ENCODE measurements at regions not wholly inside any gene's neighbourhood (a gene's known extent, or its start where the extent isn't known, plus 50 kb on each side); places are given as distances from the start of the nearest gene placed in this dataset.
A peak's percentile ranks its signal among the peaks of the same experiment; 100 is the strongest.

DNA sequence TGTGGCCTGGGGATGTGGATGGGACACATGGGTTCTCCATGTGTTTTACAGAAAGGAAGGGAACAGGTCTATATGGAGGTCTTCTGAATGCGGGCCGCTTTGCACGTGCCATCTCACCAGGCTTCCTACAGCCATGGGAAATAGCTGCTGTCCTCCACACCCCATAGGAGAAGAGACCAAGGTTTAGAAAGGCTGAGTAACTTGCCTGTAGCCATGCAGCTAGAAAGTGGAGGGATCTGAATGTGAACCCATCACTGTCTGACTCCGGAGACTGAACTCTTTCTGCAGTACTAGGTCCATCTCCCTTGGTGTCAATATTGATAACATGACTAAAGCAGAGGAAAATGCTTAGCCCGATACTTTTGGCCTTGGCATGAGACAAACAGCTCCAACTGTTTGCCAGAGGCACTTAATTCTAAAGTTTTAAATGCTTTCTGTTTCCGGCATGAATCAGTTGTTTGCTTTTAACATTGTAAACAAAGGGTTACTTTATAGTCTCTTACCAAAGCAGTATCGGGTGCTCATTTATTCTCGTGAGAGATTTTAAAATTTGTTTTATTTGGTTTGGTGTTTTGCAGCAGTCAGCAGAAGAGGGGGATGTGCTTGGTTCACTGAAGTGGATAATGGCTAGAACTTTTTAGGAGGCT lies 64.8 kb upstream of the LOXL4 start:
- peaks cover 0 to 12% (median 6%) of the 10 kb centered on the region in 5 donors for H3K27me3 Mint-ChIP-seq
- no peak overlapping the region for H3K4me3 Mint-ChIP-seq
- H3K27ac Mint-ChIP-seq: no peak overlapping the region

DNA sequence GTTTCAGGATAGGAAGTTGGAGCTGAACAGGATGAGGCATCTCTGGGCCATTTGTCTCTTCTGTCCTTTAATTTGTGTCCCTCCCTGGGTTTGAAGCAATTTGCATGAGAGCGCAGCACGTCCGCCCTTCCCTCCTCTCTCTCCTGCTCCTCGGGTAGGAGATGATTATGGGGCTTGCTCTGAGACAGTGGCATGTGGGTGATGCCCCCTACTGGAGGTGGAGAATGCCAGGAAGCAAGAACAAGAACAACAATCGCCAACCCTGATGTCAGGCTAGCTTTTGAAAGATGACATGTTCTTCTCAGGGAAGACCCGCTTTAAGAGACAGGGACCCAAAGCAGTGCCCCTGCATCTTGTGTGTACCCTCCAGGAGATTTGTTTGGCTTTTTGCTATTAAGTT lies 63.9 kb upstream of the LOXL4 start:
- Mint-ChIP-seq H3K9me3 (peaks cover 0 to 2% (median 0%) of the 10 kb centered on the region in 9 donors), H3K27ac (no peak overlapping the region)
- no peak for ATAC-seq

More for the DNA sequence above, 64.8 kb upstream of the LOXL4 start:
- Mint-ChIP-seq H3K9me3 (peaks cover 0 to 2% (median 0%) of the 10 kb centered on the region in 9 donors), H3K4me1 (no peaks in the 10 kb centered on the region), H3K36me3 (no peaks in the 10 kb centered on the region)
- ATAC-seq: no peak
- POLR2A ChIA-PET: no interaction called here
- DNase-seq: no peak

DNA sequence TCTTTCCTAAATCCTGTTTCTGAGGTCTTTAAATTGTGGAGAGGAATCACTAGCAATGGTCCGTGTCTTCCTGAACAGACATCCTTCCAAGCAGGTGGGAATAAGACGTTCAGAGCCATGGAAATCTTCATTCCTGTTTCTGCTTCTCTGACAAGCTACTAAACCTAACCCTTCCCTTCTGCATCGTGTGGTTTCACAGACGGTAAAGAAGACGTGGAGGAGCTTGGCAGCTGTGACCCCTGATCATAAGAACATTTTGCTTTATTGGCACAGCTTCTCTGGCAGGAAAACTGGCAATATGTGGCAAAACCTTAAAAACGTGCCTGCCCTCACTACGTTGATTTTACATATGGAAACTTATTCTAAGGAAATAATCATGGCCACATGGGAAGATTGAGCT lies 63.0 kb upstream of the LOXL4 start:
- Mint-ChIP-seq H3K4me3 (no peak overlapping the region), H3K4me1 (no peaks in the 10 kb centered on the region), H3K36me3 (no peaks in the 10 kb centered on the region), H3K27me3 (peaks cover 2 to 24% (median 6%) of the 10 kb centered on the region in 5 donors), H3K27ac (no peak overlapping the region), H3K9me3 (peaks cover 0 to 2% (median 0%) of the 10 kb centered on the region in 9 donors)
- ATAC-seq (no peak), DNase-seq (no peak)
- POLR2A ChIA-PET: no interaction called here

More for the DNA sequence above, 63.9 kb upstream of the LOXL4 start:
- peaks cover 0 to 17% (median 5%) of the 10 kb centered on the region in 5 donors for H3K27me3 Mint-ChIP-seq
- POLR2A ChIA-PET: no interaction called here
- no peak overlapping the region for H3K4me3 Mint-ChIP-seq
- H3K4me1 Mint-ChIP-seq: no peaks in the 10 kb centered on the region
- H3K36me3 Mint-ChIP-seq: no peaks in the 10 kb centered on the region
- DNase-seq: no peak

DNA sequence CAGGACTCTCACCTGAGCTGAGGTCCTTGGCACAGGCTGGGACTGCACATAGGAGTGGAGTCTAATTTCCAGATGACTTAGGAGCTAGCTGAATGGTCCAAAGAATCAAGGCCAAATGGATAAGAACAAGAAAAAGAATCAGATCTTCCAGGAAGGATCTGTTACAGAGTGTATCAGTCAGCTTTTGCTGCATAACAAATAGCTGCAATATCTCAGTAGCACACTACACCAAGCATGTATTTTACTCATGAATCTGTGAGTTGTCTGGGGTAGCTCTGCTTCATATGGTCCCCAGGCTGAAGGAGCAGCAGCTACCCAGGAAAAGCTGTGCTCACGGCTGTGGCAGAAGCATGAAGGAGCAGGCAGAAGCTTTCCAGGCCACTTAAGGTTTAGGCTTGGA lies 60.6 kb upstream of the LOXL4 start:
- Mint-ChIP-seq H3K9me3 (peaks cover 0 to 2% (median 0%) of the 10 kb centered on the region in 9 donors), H3K27me3 (peaks cover 2 to 16% (median 3%) of the 10 kb centered on the region in 5 donors), H3K4me3 (no peak overlapping the region), H3K27ac (peak overlapping the region in 1 of 10 donors; percentile 11), H3K36me3 (no peaks in the 10 kb centered on the region), H3K4me1 (no peaks in the 10 kb centered on the region)
- POLR2A ChIA-PET: no interaction called here
- ATAC-seq (no peak), DNase-seq (no peak)

DNA sequence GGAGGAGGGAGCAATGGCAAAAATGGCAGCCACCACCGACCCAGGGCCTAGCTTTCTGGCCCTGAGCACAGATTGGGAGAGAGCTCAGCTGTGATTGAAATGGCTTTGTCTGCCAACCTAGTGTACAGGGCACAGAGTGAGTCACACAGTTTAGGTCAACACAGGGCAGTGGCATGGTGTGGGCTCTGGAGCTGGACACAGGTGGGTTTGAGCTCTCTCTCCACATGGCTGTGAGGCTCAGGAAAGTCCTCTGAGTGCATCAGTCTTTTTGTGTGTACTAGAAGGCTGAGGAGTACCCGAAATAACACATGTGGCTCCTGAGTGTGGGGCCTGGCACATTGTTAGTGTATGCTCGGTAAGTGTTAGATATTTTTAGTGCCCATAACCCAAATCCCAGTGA lies 60.2 kb upstream of the LOXL4 start:
- Mint-ChIP-seq H3K9me3 (peaks cover 0 to 2% (median 0%) of the 10 kb centered on the region in 9 donors), H3K36me3 (no peaks in the 10 kb centered on the region), H3K4me3 (no peak overlapping the region), H3K4me1 (no peaks in the 10 kb centered on the region), H3K27ac (no peak overlapping the region), H3K27me3 (peaks cover 2 to 12% (median 3%) of the 10 kb centered on the region in 5 donors)
- POLR2A ChIA-PET: no interaction called here
- no peak for ATAC-seq
- DNase-seq: no peak

DNA sequence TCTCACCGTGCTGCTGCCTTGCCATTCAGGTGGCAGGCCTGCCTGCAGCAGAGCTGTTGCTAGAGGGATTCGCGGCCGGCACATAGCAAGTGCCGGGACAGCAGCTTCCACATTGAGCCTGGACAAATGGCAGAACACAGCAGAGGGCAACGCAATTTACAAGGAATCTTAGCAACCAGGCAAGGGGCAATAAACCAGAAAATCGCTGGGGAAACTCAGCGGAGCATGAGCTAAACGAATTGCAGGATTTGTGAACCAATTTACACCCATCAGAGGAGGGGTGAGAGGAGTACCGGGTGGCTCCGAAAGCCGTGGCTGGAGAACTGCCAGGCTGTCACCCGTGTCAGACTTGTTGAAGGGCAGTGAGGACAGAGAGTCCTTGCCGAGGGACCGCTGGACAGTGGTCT lies 58.6 kb upstream of the LOXL4 start:
- ATAC-seq (no peak), DNase-seq (no peak)
- Mint-ChIP-seq H3K36me3 (no peaks in the 10 kb centered on the region), H3K27ac (peak overlapping the region in 1 of 10 donors; percentile 55), H3K4me1 (peaks cover 0 to under 1% (median 0%) of the 10 kb centered on the region in 4 donors), H3K4me3 (no peak overlapping the region), H3K27me3 (peaks cover 2 to 12% (median 3%) of the 10 kb centered on the region in 5 donors), H3K9me3 (peaks cover 0 to 2% (median 0%) of the 10 kb centered on the region in 9 donors)
- POLR2A ChIA-PET: no interaction called here

DNA sequence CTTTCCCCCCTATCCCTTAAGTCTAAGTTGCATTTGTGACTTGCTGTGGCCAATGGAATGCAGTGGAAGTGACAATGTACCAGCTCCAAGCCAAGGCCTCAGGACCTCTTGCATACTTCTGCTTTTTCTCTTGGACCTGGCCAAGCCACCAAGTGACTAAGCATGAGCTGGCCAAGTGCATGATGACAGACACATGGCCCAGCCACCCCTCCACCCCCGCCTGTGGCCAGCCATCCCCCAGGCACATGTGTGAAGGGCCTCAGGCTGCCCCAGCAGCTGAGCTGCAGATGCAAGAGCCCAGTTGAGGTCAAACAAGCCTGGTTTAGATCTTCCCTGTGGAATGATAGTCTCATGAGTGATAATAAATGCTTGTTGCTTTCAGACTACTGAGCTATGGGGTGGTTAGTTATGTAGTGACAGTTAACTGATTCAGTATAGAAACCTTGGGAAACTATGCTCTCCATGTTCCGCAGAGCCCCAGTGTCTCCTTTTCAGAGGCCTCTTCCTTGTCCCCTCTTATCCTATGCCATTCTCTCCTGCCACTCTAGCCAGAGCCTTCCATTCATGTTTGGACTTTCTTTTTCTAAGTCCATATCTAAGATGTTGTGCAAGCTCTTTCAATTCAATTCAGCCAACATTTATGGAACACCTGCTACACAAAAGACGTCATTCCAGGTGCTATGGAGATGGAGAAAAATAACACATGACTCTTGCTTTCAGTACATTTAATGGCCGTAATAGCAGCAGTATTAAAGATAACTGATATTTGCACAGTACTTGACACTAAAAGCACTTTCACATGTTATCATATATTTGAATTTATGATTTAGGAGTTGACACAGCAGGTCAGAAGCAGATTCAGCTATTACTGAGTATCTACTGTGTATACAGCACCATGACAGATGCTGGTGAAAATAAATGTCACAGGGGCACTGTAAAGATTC lies 55.5 kb upstream of the LOXL4 start:
- no peak overlapping the region for H3K27ac Mint-ChIP-seq
- no peak for DNase-seq
- H3K27me3 Mint-ChIP-seq: peaks cover 2 to 12% (median 3%) of the 10 kb centered on the region in 5 donors
- H3K9me3 Mint-ChIP-seq: peaks cover 0 to under 1% (median 0%) of the 10 kb centered on the region in 9 donors
- H3K4me3 Mint-ChIP-seq: no peak overlapping the region
- POLR2A ChIA-PET: no interaction called here
- no peak for ATAC-seq
- peaks cover 0 to 5% (median 0%) of the 10 kb centered on the region in 4 donors for H3K4me1 Mint-ChIP-seq
- H3K36me3 Mint-ChIP-seq: no peaks in the 10 kb centered on the region

DNA sequence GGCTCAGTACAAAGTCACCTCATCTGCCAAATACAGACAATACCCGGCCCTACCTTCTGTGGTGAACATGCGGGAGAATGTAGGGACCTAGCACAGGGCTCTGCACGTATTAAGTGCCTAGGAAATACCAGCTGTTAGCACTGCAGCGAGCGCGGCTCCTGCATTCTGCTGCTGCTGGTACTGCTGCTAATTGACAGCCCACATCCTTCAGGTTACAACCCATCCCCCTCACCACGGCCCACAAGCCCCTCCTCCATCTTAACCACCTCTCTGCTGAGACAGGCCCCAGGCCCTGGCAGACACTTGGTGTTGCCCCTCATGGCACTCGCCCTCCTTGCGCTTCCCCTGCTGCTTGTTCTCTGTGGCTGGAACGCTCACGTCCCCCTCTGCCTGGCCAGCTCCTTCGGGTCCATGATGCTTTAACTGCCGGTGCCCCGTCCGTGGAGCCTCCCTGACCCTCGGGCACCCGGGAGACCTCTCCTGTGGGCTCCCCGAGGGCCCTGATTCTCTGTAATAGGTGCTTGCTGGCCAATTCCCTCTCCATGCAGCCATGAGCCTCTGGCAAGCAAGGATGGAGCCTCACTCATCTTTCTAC lies 53.3 kb upstream of the LOXL4 start:
- Mint-ChIP-seq H3K4me1 (peaks cover 0 to 7% (median 2%) of the 10 kb centered on the region in 4 donors), H3K9me3 (no peaks in the 10 kb centered on the region), H3K27me3 (peaks cover 0 to 8% (median 2%) of the 10 kb centered on the region in 5 donors), H3K27ac (no peak overlapping the region), H3K4me3 (no peak overlapping the region), H3K36me3 (no peaks in the 10 kb centered on the region)
- no peak for ATAC-seq
- no peak for DNase-seq
- POLR2A ChIA-PET: no interaction called here

DNA sequence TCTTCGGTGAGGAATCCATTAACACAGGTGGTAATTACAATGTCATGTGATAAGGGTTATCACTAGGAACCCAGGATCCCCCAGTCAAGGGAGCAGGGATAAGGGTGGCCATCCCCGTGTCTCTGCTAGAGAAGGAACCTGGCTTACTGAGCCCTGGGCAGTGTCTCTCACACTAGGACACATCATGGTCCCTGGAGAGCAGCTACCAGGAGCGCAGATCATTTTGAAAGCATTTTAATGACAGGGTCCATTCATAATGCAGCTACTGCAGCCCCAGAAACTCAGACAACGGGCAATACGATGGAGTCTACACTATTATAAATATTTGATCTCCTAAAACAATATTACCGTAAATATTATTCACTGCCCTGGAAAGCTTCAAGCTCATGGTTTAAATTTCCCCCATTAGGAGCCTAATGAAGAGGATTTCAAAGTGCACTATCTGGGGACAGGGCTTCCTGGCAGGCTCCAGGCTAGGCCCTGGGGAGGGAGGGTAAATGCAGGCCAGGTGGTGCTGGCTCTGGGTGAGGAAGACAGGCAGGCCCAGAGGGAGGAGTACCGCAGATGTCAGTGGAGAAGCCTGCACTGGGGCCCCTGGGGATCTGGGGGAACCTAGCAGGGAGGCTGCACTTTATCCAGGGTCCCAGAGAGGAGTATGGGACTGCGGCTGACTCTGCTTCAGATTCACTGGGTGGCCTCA lies 52.6 kb upstream of the LOXL4 start:
- H3K4me3 Mint-ChIP-seq: no peak overlapping the region
- no peaks in the 10 kb centered on the region for H3K36me3 Mint-ChIP-seq
- ATAC-seq (no peak), DNase-seq (no peak)
- no peaks in the 10 kb centered on the region for H3K9me3 Mint-ChIP-seq
- peaks cover 0 to 12% (median 7%) of the 10 kb centered on the region in 5 donors for H3K27me3 Mint-ChIP-seq
- H3K27ac Mint-ChIP-seq: no peak overlapping the region
- H3K4me1 Mint-ChIP-seq: peaks cover 0 to 7% (median 2%) of the 10 kb centered on the region in 4 donors
- POLR2A ChIA-PET: no interaction called here

DNA sequence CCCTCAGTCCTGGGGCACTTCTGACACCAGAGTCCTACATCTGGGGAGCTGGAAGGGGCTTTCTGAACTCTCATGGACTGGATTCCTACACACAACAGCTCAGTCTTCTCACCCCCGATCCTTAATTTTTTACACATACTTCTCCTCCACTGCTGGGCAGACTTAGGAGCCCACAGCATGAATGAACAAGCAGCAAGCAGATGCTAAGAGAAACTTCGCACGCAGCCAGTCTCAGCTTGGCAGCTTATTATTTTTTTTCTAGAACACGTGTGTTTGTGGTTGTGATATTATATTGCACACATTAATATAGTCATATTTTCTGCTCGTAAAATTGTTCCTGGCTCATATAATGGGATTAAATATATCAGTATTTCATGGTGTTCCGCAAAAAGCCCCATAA lies 50.9 kb upstream of the LOXL4 start:
- POLR2A ChIA-PET: no interaction called here
- H3K9me3 Mint-ChIP-seq: no peaks in the 10 kb centered on the region
- ATAC-seq (no peak), DNase-seq (no peak)
- H3K36me3 Mint-ChIP-seq: no peaks in the 10 kb centered on the region
- H3K4me3 Mint-ChIP-seq: no peak overlapping the region
- H3K27me3 Mint-ChIP-seq: peaks cover 0 to 23% (median 8%) of the 10 kb centered on the region in 5 donors
- H3K27ac Mint-ChIP-seq: no peak overlapping the region
- H3K4me1 Mint-ChIP-seq: peaks cover 0 to 7% (median 2%) of the 10 kb centered on the region in 4 donors
